H9 (cell line): ENCODE measurements at regions not wholly inside any gene's neighbourhood (a gene's known extent, or its start where the extent isn't known, plus 50 kb on each side); places are given as distances from the start of the nearest gene placed in this dataset.
"Not testable (repeated sequence)": the region's sequence is repeated elsewhere in the genome, so short reads cannot be mapped to it uniquely, and the experiment has no call there.

Source experiments
- DNase-seq: peaks from one replicate; pipeline ENCODE4 v3.0.0-alpha.2; 2017
- H2AFZ ChIP-seq: one replicate; pipeline ENCODE4 v1.6.1; 2013; ENCODE audit warnings: mild to moderate bottlenecking, low read length, control low read depth, moderate library complexity
- H2AK5ac ChIP-seq: 2 replicates; pipeline ENCODE4 v1.6.1; 2013; ENCODE audit warnings: low read length, control low read depth, mixed read lengths; ENCODE audit not compliant: insufficient read length
- H2BK120ac ChIP-seq: one replicate; pipeline ENCODE4 v1.6.1; 2013; ENCODE audit warnings: low read depth, mild to moderate bottlenecking, low read length, control low read depth, inconsistent platforms; ENCODE audit not compliant: poor library complexity, severe bottlenecking
- H2BK12ac ChIP-seq: 2 replicates; pipeline ENCODE4 v1.6.1; 2013; ENCODE audit warnings: low read length, control low read depth, mixed read lengths, low read depth; ENCODE audit not compliant: insufficient read length
- H2BK15ac ChIP-seq: 2 replicates; pipeline ENCODE4 v1.6.1; 2013; ENCODE audit warnings: low read depth, low read length, control low read depth
- H2BK20ac ChIP-seq: one replicate; pipeline ENCODE4 v1.6.1; 2013; ENCODE audit warnings: low read depth, mild to moderate bottlenecking, low read length, control low read depth, inconsistent platforms; ENCODE audit not compliant: poor library complexity, severe bottlenecking
- H2BK5ac ChIP-seq: 2 replicates; pipeline ENCODE4 v1.6.1; 2013; ENCODE audit warnings: low read length, control low read depth, mixed read lengths; ENCODE audit not compliant: insufficient read length
- H3K14ac ChIP-seq: 2 replicates; pipeline ENCODE4 v1.6.1; 2013; ENCODE audit warnings: low read length, control low read depth; ENCODE audit not compliant: insufficient read depth
- H3K18ac ChIP-seq: 2 replicates; pipeline ENCODE4 v1.6.1; 2013; ENCODE audit warnings: low read depth, mild to moderate bottlenecking, mixed read lengths, low read length, control low read depth; ENCODE audit not compliant: insufficient read length
- H3K23ac ChIP-seq: 2 replicates; pipeline ENCODE4 v1.6.1; 2013; ENCODE audit warnings: low read length, control low read depth, mixed read lengths, low read depth; ENCODE audit not compliant: insufficient read length
- H3K23me2 ChIP-seq: 2 replicates; pipeline ENCODE4 v1.6.1; 2013; ENCODE audit warnings: low read depth, mild to moderate bottlenecking, mixed read lengths, low read length, control low read depth; ENCODE audit not compliant: insufficient read length, poor library complexity, severe bottlenecking
- H3K27ac ChIP-seq: 2 replicates; pipeline ENCODE4 v1.5.1; 2013; ENCODE audit warnings: low read length, control low read depth, mixed read lengths, low read depth; ENCODE audit not compliant: insufficient read length
- H3K27me3 ChIP-seq: 2 replicates; pipeline ENCODE4 v1.6.1; 2013; ENCODE audit warnings: low read length, control low read depth, inconsistent platforms; ENCODE audit not compliant: insufficient read depth
- H3K4ac ChIP-seq: 2 replicates; pipeline ENCODE4 v1.6.1; 2013; ENCODE audit warnings: low read depth, mild to moderate bottlenecking, control low read depth, inconsistent platforms, low read length, moderate library complexity
- H3K4me1 ChIP-seq: 2 replicates; pipeline ENCODE4 v1.6.1; 2013; ENCODE audit warnings: low read length, control low read depth, inconsistent platforms; ENCODE audit not compliant: insufficient read depth
- H3K4me2 ChIP-seq: 2 replicates; pipeline ENCODE4 v1.6.1; 2013; ENCODE audit warnings: low read length, control low read depth, mixed read lengths; ENCODE audit not compliant: insufficient read length, insufficient read depth
- H3K56ac ChIP-seq: 2 replicates; pipeline ENCODE4 v1.6.1; 2013; ENCODE audit warnings: low read depth, mild to moderate bottlenecking, mixed read lengths, low read length, control low read depth; ENCODE audit not compliant: insufficient read length
- H3K79me1 ChIP-seq: 2 replicates; pipeline ENCODE4 v1.6.1; 2013; ENCODE audit warnings: low read depth, mild to moderate bottlenecking, moderate library complexity, low read length, control low read depth, inconsistent platforms; ENCODE audit not compliant: insufficient read depth, poor library complexity, severe bottlenecking
- H3K79me2 ChIP-seq: 2 replicates; pipeline ENCODE4 v1.6.1; 2013; ENCODE audit warnings: low read length, control low read depth, inconsistent platforms; ENCODE audit not compliant: insufficient read depth
- H3K9ac ChIP-seq: 2 replicates; pipeline ENCODE4 v1.6.1; 2013; ENCODE audit warnings: low read length, control low read depth, mixed read lengths; ENCODE audit not compliant: insufficient read length; ENCODE audit errors: extremely low read depth
- H3K9me3 ChIP-seq: one replicate; pipeline ENCODE4 v1.6.1; 2013; ENCODE audit warnings: low read depth, low read length, inconsistent platforms; ENCODE audit not compliant: control insufficient read depth
- H3T11ph ChIP-seq: one replicate; pipeline ENCODE4 v1.6.1; 2013; ENCODE audit warnings: mild to moderate bottlenecking, low read length, control low read depth, inconsistent platforms
- H4K20me1 ChIP-seq: one replicate; pipeline ENCODE4 v1.6.1; 2013; ENCODE audit not compliant: control insufficient read depth, insufficient read length, insufficient read depth
- H4K5ac ChIP-seq: 2 replicates; pipeline ENCODE4 v1.6.1; 2013; ENCODE audit warnings: low read depth, mild to moderate bottlenecking, mixed read lengths, low read length, control low read depth; ENCODE audit not compliant: insufficient read length
- H4K8ac ChIP-seq: replicated peaks from 2 replicates; pipeline ENCODE4 v1.6.1; 2013; ENCODE audit warnings: low read length, control low read depth, mixed read lengths, low read depth; ENCODE audit not compliant: insufficient read length
- H4K91ac ChIP-seq: 2 replicates; pipeline ENCODE4 v1.6.1; 2013; ENCODE audit warnings: low read depth, mild to moderate bottlenecking, moderate library complexity, mixed read lengths, low read length, control low read depth; ENCODE audit not compliant: insufficient read length
- H3K27ac Mint-ChIP-seq, 3 experiments: 2 replicates in 2 of 3; 3 replicates in 1 of 3; pipeline ENCODE4 v1.8.0; 2020 to 2021; ENCODE audit warnings: mixed read lengths in 3 of 3, mild to moderate bottlenecking in 1 of 3, moderate library complexity in 1 of 3
- H3K27me3 Mint-ChIP-seq: 2 replicates; pipeline ENCODE4 v1.8.0; 2021; ENCODE audit warnings: low read depth, mild to moderate bottlenecking, moderate library complexity, mixed read lengths
- H3K36me3 Mint-ChIP-seq, 3 experiments: 2 replicates in 2 of 3; 3 replicates in 1 of 3; pipeline ENCODE4 v1.8.0; 2020 to 2021; ENCODE audit warnings: low read depth in 3 of 3, mixed read lengths in 3 of 3; ENCODE audit not compliant: insufficient read depth in 1 of 3
- H3K4me1 Mint-ChIP-seq, 2 experiments: 2 replicates each; pipeline ENCODE4 v1.8.0; 2020; ENCODE audit warnings: mixed read lengths in 2 of 2
- H3K4me3 Mint-ChIP-seq, 2 experiments: 2 replicates in 1 of 2; 3 replicates in 1 of 2; pipeline ENCODE4 v1.8.0; 2020 to 2021; ENCODE audit warnings: mild to moderate bottlenecking in 2 of 2, mixed read lengths in 2 of 2, moderate library complexity in 1 of 2
- H3K9me3 Mint-ChIP-seq, 2 experiments: 2 replicates in 1 of 2; 3 replicates in 1 of 2; pipeline ENCODE4 v1.8.0; 2020; ENCODE audit warnings: mild to moderate bottlenecking in 2 of 2, mixed read lengths in 2 of 2, moderate library complexity in 1 of 2
- WGBS: extraction: QIAGEN DNeasy Blood & Tissue Kit; methylation state at CpG from one replicate; pipeline ENCODE4 v1.1.7; 2013; ENCODE audit warnings: missing lambda C conversion rate, low lambda C conversion rate, mixed read lengths; ENCODE audit not compliant: insufficient read length; ENCODE audit errors: extremely low coverage; 5-methylcytosine and 5-hydroxymethylcytosine counted together
- TF ChIP-seq, protein P1 (sequence below): fragments of 200-600 bp; sonication (generic); conservative IDR thresholded peaks from 3 replicates; pipeline ENCODE4 v1.8.0; 2021; ENCODE audit warnings: antibody characterized with exemption, mild to moderate bottlenecking

DNA sequence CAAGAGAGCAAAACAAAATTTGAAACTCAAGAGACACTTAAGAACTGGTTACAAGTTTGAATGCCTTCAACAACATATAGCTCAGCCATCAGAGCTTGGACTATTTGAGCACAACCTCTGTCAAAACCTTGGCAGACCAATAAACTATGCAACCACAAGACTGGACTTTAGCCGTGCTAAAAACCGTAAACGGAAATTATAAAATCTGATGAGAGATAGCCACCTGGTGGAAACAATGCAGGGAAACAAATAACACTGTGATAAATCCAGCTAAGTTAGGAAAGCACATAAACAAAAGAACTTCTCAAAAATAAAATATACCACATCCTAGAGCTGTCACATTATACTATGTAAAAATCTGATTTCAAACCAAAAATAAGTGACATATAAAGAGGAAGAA lies 1074.2 kb upstream of the NOVA1 start:
- Histone ChIP-seq H3K4me1 (no peaks in the 10 kb centered on the region), H4K91ac (no peak overlapping the region), H3T11ph (no peak overlapping the region), H2BK5ac (no peak overlapping the region), H4K8ac (no peak overlapping the region), H3K79me2 (peaks cover 3% of the 10 kb centered on the region; the same call in 1 of the 2 replicates), H2AFZ (peak overlapping the region; percentile 36), H3K18ac (no peak overlapping the region), H2BK20ac (no peak overlapping the region), H2AK5ac (no peak overlapping the region), H3K23ac (no peak overlapping the region), H3K56ac (no peak overlapping the region), H2BK12ac (no peak overlapping the region), H3K23me2 (peaks cover 3% of the 10 kb centered on the region), H3K27ac (no peak overlapping the region), H3K4ac (no peak overlapping the region), H2BK15ac (no peak overlapping the region), H2BK120ac (no peak overlapping the region), H3K4me2 (peak overlapping the region; percentile 62), H3K14ac (no peak overlapping the region), H3K79me1 (no peaks in the 10 kb centered on the region), H3K9ac (peak overlapping the region; percentile 47), H3K9me3 (no peaks in the 10 kb centered on the region), H4K5ac (no peak overlapping the region), H3K27me3 (no peaks in the 10 kb centered on the region), H4K20me1 (no peaks in the 10 kb centered on the region)
- no peak for DNase-seq
- no CpG with 5 or more reads among the region's 3 CpGs for WGBS
- H3K4me1 Mint-ChIP-seq, result peaks cover 14 to 18% of the 10 kb centered on the region in 2 experiments
- H3K27me3 Mint-ChIP-seq, result no peaks in the 10 kb centered on the region; the same call in 1 of the 2 replicates
- peaks cover 6 to 7% of the 10 kb centered on the region in 2 experiments; a peak in 4 of 5 replicates for H3K9me3 Mint-ChIP-seq
- H3K36me3 Mint-ChIP-seq, result peaks cover 0 to 6% (median 5%) of the 10 kb centered on the region in 3 experiments; a peak in 4 of 7 replicates
- H3K27ac Mint-ChIP-seq, result 0 out of 7 replicates have a peak overlapping the region, but pooled peaks of 1 of the 3 experiments have one; percentile 30
- TF ChIP-seq, protein P1, sequence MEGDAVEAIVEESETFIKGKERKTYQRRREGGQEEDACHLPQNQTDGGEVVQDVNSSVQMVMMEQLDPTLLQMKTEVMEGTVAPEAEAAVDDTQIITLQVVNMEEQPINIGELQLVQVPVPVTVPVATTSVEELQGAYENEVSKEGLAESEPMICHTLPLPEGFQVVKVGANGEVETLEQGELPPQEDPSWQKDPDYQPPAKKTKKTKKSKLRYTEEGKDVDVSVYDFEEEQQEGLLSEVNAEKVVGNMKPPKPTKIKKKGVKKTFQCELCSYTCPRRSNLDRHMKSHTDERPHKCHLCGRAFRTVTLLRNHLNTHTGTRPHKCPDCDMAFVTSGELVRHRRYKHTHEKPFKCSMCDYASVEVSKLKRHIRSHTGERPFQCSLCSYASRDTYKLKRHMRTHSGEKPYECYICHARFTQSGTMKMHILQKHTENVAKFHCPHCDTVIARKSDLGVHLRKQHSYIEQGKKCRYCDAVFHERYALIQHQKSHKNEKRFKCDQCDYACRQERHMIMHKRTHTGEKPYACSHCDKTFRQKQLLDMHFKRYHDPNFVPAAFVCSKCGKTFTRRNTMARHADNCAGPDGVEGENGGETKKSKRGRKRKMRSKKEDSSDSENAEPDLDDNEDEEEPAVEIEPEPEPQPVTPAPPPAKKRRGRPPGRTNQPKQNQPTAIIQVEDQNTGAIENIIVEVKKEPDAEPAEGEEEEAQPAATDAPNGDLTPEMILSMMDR, result peak; percentile 47; the same call in 2 of the 3 replicates
- H3K4me3 Mint-ChIP-seq, result peak overlapping the region in 1 of 2 experiments; percentile 74; a peak in 2 of 5 replicates

DNA sequence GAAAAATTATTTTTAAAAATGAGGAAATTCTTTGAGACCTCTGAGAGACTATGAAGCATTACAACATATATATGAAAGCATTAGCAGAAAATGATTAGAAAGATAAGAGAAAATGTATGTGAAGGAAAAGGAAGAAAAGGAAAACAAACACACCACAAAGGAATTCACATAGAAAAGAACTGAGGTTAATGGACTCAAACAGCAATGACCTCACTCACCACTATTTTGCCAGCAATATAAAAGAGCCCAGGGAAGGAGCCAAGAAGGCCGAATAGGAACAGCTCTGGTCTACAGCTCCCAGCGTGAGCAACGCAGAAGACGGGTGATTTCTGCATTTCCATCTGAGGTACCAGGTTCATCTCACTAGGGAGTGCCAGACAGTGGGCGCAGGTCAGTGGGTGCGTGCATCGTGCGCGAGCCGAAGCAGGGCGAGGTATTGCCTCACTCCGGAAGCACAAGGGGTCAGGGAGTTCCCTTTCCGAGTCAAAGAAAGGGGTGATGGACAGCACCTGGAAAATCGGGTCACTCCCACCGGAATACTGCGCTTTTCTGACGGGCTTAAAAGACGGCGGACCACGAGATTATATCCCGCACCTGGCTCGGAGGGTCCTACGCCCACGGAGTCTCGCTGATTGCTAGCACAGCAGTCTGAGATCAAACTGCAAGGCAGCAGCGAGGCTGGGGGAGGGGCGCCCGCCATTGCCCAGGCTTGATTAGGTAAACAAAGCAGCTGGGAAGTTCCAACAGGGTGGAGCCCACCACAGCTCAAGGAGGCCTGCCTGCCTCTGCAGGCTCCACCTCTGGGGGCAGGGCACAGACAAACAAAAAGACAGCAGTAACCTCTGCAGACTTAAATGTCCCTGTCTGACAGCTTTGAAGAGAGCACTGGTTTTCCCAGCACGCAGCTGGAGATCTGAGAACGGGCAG lies 1075.2 kb upstream of the NOVA1 start:
- H2BK20ac ChIP-seq, H3K4me1 ChIP-seq, H3K14ac ChIP-seq, H2BK120ac ChIP-seq, H3K23ac ChIP-seq, H3K23me2 ChIP-seq, H2BK12ac ChIP-seq, H4K8ac ChIP-seq, H2AK5ac ChIP-seq, H3T11ph ChIP-seq, H4K5ac ChIP-seq, H4K20me1 ChIP-seq, H3K56ac ChIP-seq, H3K79me2 ChIP-seq, H4K91ac ChIP-seq, H2BK5ac ChIP-seq, H3K79me1 ChIP-seq, H2BK15ac ChIP-seq, H2AFZ ChIP-seq, H3K27me3 ChIP-seq, H3K9me3 Mint-ChIP-seq, H3K4ac ChIP-seq, H3K36me3 Mint-ChIP-seq, H3K9me3 ChIP-seq, H3K4me2 ChIP-seq, H3K27me3 Mint-ChIP-seq, H3K27ac ChIP-seq: not testable (repeated sequence)
- H3K18ac ChIP-seq, result peak overlapping the region; percentile 86
- WGBS, result no CpG with 5 or more reads among the region's 30 CpGs
- peak; percentile 64 for DNase-seq
- H3K4me3 Mint-ChIP-seq, result peak overlapping the region; percentile 50 to 74; a peak in 4 of 5 replicates
- H3K9ac ChIP-seq, result peak overlapping the region; percentile 47
- H3K27ac Mint-ChIP-seq, result peak overlapping the region; percentile 84 to 98 (median 96); a peak in 6 of 7 replicates
- peaks cover 14 to 18% of the 10 kb centered on the region in 2 experiments for H3K4me1 Mint-ChIP-seq
